OCI-LY3 (cell line): ENCODE measurements at regions not wholly inside any gene's neighbourhood (a gene's known extent, or its start where the extent isn't known, plus 50 kb on each side); places are given as distances from the start of the nearest gene placed in this dataset.

ENCODE experiments used
- H2AFZ ChIP-seq: fragments of 200-600, 300-600 bp; shearing (Covaris generic); 2 replicates; pipeline ENCODE4 v1.6.0; 2014; ENCODE audit warnings: antibody characterized with exemption, low read depth, low read length
- H3K27ac ChIP-seq: fragments of 200-600, 300-600 bp; sonication (generic); 2 replicates; pipeline ENCODE4 v1.5.1; 2014; ENCODE audit warnings: mild to moderate bottlenecking, low read length, moderate library complexity, mixed read lengths
- H3K27me3 ChIP-seq: fragments of 200-600, 300-600 bp; sonication (generic); 2 replicates; pipeline ENCODE4 v1.6.1; 2014; ENCODE audit warnings: low read depth, low read length, mixed read lengths
- H3K36me3 ChIP-seq: fragments of 200-600, 300-600 bp; sonication (generic); replicated peaks from 2 replicates; pipeline ENCODE3; 2014; ENCODE audit warnings: low read depth, low read length, mixed read lengths
- H3K4me1 ChIP-seq: fragments of 300-600, 200-600 bp; sonication (generic); 2 replicates; pipeline ENCODE4 v1.6.1; 2014; ENCODE audit warnings: low read length, mixed read lengths
- H3K4me2 ChIP-seq: fragments of 200-600, 300-600 bp; sonication (generic); 2 replicates; pipeline ENCODE4 v1.6.1; 2014; ENCODE audit warnings: low read length, mixed read lengths
- H3K4me3 ChIP-seq: fragments of 300-600, 200-600 bp; sonication (generic); 2 replicates; pipeline ENCODE4 v1.5.1; 2014; ENCODE audit warnings: antibody characterized with exemption, mild to moderate bottlenecking, low read length, moderate library complexity
- H3K79me2 ChIP-seq: fragments of 300-600, 200-600 bp; shearing (Covaris generic); 2 replicates; pipeline ENCODE4 v1.6.1; 2014; ENCODE audit warnings: mild to moderate bottlenecking, low read length, mixed read lengths
- H3K9ac ChIP-seq: fragments of 300-600, 200-600 bp; shearing (Covaris generic); 2 replicates; pipeline ENCODE4 v1.6.0; 2014; ENCODE audit warnings: mild to moderate bottlenecking, low read length, moderate library complexity
- H3K9me3 ChIP-seq: fragments of 200-600, 300-600 bp; shearing (Covaris generic); 2 replicates; pipeline ENCODE4 v1.6.1; 2014; ENCODE audit warnings: low read length, mixed read lengths; ENCODE audit not compliant: insufficient read depth
- H4K20me1 ChIP-seq: fragments of 200-600, 300-600 bp; sonication (generic); 2 replicates; pipeline ENCODE4 v1.6.1; 2016; ENCODE audit warnings: low read length, mixed read lengths; ENCODE audit not compliant: insufficient read depth
- CTCF ChIP-seq: fragments of 200-600, 300-600 bp; sonication (generic); IDR thresholded peaks from 2 replicates; pipeline ENCODE4 v1.5.1; 2014; ENCODE audit warnings: antibody characterized with exemption, low read length, low read depth
- EZH2phosphoT487 ChIP-seq: fragments of 200-600 bp; shearing (Covaris generic); IDR thresholded peaks from 2 replicates; pipeline ENCODE4 v1.6.1; 2018; ENCODE audit warnings: antibody characterized with exemption, mixed run types, low read depth

GRCh38 chr21:38956521-38956855, 150.8 kb downstream of the ETS2 start:
- no peak overlapping the region for H2AFZ ChIP-seq
- H3K4me3 ChIP-seq, result no peak overlapping the region
- H3K4me1 ChIP-seq, result peaks cover 30% of the 10 kb centered on the region
- H3K27me3 ChIP-seq, result no peaks in the 10 kb centered on the region
- no peak for TF ChIP-seq EZH2phosphoT487
- no peak for TF ChIP-seq CTCF
- no peaks in the 10 kb centered on the region for H4K20me1 ChIP-seq
- no peak overlapping the region for H3K4me2 ChIP-seq
- H3K79me2 ChIP-seq, result no peaks in the 10 kb centered on the region
- H3K27ac ChIP-seq, result no peak overlapping the region
- H3K9me3 ChIP-seq, result no peaks in the 10 kb centered on the region
- no peak overlapping the region for H3K9ac ChIP-seq
- H3K36me3 ChIP-seq, result no peaks in the 10 kb centered on the region

GRCh38 chr21:38956007-38956406, 150.3 kb downstream of the ETS2 start:
- H3K9me3 ChIP-seq, result no peaks in the 10 kb centered on the region
- no peaks in the 10 kb centered on the region for H3K36me3 ChIP-seq
- H4K20me1 ChIP-seq, result no peaks in the 10 kb centered on the region
- H3K27me3 ChIP-seq, result no peaks in the 10 kb centered on the region
- no peak overlapping the region for H3K4me3 ChIP-seq
- TF ChIP-seq EZH2phosphoT487, result no peak
- TF ChIP-seq CTCF, result no peak
- H3K27ac ChIP-seq, result no peak overlapping the region
- peaks cover 30% of the 10 kb centered on the region for H3K4me1 ChIP-seq
- H3K79me2 ChIP-seq, result no peaks in the 10 kb centered on the region
- no peak overlapping the region for H3K4me2 ChIP-seq
- no peak overlapping the region for H2AFZ ChIP-seq
- no peak overlapping the region for H3K9ac ChIP-seq

DNA sequence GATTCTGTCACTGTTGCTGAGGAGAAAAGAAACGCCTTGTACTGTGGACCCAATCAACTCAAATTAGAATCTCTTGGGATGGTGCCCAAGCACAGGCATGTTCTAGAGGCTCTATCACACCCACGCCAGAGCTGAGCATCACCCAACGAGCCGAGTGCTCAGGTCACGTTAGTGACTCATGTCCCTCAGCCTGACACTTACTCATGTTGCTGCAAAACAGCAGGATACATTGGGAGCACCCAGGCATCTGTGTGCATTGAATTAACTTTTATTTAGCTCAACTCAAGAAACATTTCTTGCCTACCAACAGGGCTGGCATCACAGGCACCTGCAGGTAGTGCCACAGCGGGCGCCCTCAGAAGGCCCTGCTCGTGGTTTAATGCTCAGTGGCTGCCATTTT, 149.8 kb downstream of the ETS2 start:
- H3K4me1 ChIP-seq, result peaks cover 30% of the 10 kb centered on the region
- H3K27me3 ChIP-seq, result no peaks in the 10 kb centered on the region
- TF ChIP-seq EZH2phosphoT487 (no peak), CTCF (no peak)
- no peaks in the 10 kb centered on the region for H4K20me1 ChIP-seq
- H3K9me3 ChIP-seq, result no peaks in the 10 kb centered on the region
- H3K27ac ChIP-seq, result no peak overlapping the region
- H3K9ac ChIP-seq, result no peak overlapping the region
- no peaks in the 10 kb centered on the region for H3K36me3 ChIP-seq
- no peaks in the 10 kb centered on the region for H3K79me2 ChIP-seq
- no peak overlapping the region for H2AFZ ChIP-seq
- no peak overlapping the region for H3K4me3 ChIP-seq
- no peak overlapping the region for H3K4me2 ChIP-seq

GRCh38 chr21:38954588-38955004, 148.9 kb downstream of the ETS2 start:
- Histone ChIP-seq H3K4me1 (peaks cover 28% of the 10 kb centered on the region), H3K4me3 (no peak overlapping the region), H3K27me3 (no peaks in the 10 kb centered on the region), H3K27ac (no peak overlapping the region), H3K79me2 (no peaks in the 10 kb centered on the region), H3K9me3 (no peaks in the 10 kb centered on the region), H2AFZ (no peak overlapping the region), H4K20me1 (no peaks in the 10 kb centered on the region), H3K36me3 (no peaks in the 10 kb centered on the region), H3K9ac (no peak overlapping the region), H3K4me2 (no peak overlapping the region)
- TF ChIP-seq CTCF, result no peak
- TF ChIP-seq EZH2phosphoT487, result no peak
